NOMO-1 treated with DMSO at 0.1 percent for 48 hours (cell line): ENCODE measurements at regions not wholly inside any gene's neighbourhood (a gene's known extent, or its start where the extent isn't known, plus 50 kb on each side); places are given as distances from the start of the nearest gene placed in this dataset.
"Not testable (repeated sequence)": the region's sequence is repeated elsewhere in the genome, so short reads cannot be mapped to it uniquely, and the experiment has no call there.

ENCODE experiments used
- DNase-seq: peaks from one replicate; lab custom pipeline; 2025; ENCODE audit not compliant: unreplicated experiment; lab: John Stamatoyannopoulos, UW

- no peak for DNase-seq
Measured at GRCh38 chr5:163115011-163115410, 322.4 kb upstream of the CCNG1 start.

GRCh38 chr5:163116618-163117017 lies 320.8 kb upstream of the CCNG1 start:
- DNase-seq: not testable (repeated sequence)

- no peak for DNase-seq
Measured at GRCh38 chr5:163134061-163134460, 303.3 kb upstream of the CCNG1 start.

GRCh38 chr5:163135849-163136248 lies 301.5 kb upstream of the CCNG1 start:
- no peak for DNase-seq

GRCh38 chr5:163161512-163161911 lies 275.9 kb upstream of the CCNG1 start:
- DNase-seq: no peak

- no peak for DNase-seq
Measured at GRCh38 chr5:163162645-163163044, 274.8 kb upstream of the CCNG1 start.

- DNase-seq: no peak
Measured at GRCh38 chr5:163163858-163164257, 273.5 kb upstream of the CCNG1 start.

GRCh38 chr5:163165277-163165676 lies 272.1 kb upstream of the CCNG1 start:
- DNase-seq: no peak

GRCh38 chr5:163170161-163170560 lies 267.2 kb upstream of the CCNG1 start:
- DNase-seq: not testable (repeated sequence)

- DNase-seq: no peak
Measured at GRCh38 chr5:163172540-163173338, 264.7 kb upstream of the CCNG1 start.

- DNase-seq: no peak
Measured at GRCh38 chr5:163177971-163178370, 259.4 kb upstream of the CCNG1 start.

- DNase-seq: no peak
Measured at GRCh38 chr5:163185315-163185714, 252.1 kb upstream of the CCNG1 start.

GRCh38 chr5:163189023-163189553 lies 248.3 kb upstream of the CCNG1 start:
- no peak for DNase-seq

GRCh38 chr5:163190283-163190682 lies 247.1 kb upstream of the CCNG1 start:
- DNase-seq: no peak

- no peak for DNase-seq
Measured at GRCh38 chr5:163190784-163191183, 246.6 kb upstream of the CCNG1 start.

GRCh38 chr5:163193886-163194285 lies 243.5 kb upstream of the CCNG1 start:
- DNase-seq: no peak

GRCh38 chr5:163205645-163206044 lies 231.8 kb upstream of the CCNG1 start:
- no peak for DNase-seq

GRCh38 chr5:163221581-163221980 lies 215.8 kb upstream of the CCNG1 start:
- DNase-seq: no peak

- DNase-seq: no peak
Measured at GRCh38 chr5:163222982-163223381, 214.4 kb upstream of the CCNG1 start.

GRCh38 chr5:163244445-163244987 lies 192.9 kb upstream of the CCNG1 start:
- no peak for DNase-seq

- no peak for DNase-seq
Measured at GRCh38 chr5:163245584-163245983, 191.8 kb upstream of the CCNG1 start.

GRCh38 chr5:163248333-163248732 lies 189.1 kb upstream of the CCNG1 start:
- no peak for DNase-seq

GRCh38 chr5:163248871-163249270 lies 188.5 kb upstream of the CCNG1 start:
- no peak for DNase-seq
